GM19452 (cell line): ENCODE measurements at regions not wholly inside any gene's neighbourhood (a gene's known extent, or its start where the extent isn't known, plus 50 kb on each side); places are given as distances from the start of the nearest gene placed in this dataset.
"Not testable (repeated sequence)": the region's sequence is repeated elsewhere in the genome, so short reads cannot be mapped to it uniquely, and the experiment has no call there.

Source experiments
- ATAC-seq: cut with Tn5 transposase; IDR thresholded peaks from one replicate; pipeline ENCODE4 v1.9.1; 2021; ENCODE audit not compliant: unreplicated experiment

DNA sequence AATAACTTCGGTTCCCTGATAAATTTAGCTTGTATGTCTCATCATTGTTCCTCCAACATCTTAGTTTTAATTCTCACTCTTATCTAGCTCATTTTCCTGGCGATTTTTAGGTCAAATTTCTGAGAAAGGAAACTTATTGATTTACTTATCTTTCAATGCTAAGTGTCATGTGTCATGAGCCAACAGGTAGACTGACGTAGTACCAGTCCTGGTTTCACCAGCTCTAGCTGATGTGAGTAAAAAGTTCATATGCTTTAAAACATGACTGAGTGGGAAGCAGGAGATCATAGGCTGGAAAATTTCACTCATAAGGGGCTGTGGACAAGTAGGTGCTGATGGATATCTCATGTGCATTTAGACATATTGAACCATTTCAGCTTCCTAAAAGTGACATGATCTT, 441.7 kb upstream of the NR3C2 start:
- no peak for ATAC-seq

- ATAC-seq, result no peak
Measured at GRCh38 chr4:148883435-148883834, 441.2 kb upstream of the NR3C2 start.

GRCh38 chr4:148881860-148882643, 439.8 kb upstream of the NR3C2 start:
- no peak for ATAC-seq

DNA sequence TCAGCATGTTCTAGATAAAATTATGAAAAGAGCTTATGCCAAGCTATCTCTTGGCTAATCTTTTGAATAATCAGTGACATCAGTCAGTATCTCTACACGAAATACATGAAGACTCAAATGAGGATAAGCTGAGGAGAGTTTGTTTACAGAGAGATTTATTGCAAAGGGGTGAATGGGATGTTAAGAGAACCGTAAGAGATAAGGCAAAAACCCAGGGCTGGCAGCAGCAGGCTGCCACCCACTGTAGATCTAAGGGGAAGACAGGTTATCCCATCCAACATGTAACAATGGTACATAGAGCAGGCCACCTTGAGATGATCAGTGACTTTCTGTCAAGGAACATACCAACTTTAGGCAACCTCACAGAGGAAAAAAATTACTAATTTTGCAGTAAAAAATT, 432.1 kb upstream of the NR3C2 start:
- ATAC-seq, result no peak

- no peak for ATAC-seq
Measured at GRCh38 chr4:148868191-148868590, 426.0 kb upstream of the NR3C2 start.

- ATAC-seq, result no peak
Measured at GRCh38 chr4:148866666-148867065, 424.5 kb upstream of the NR3C2 start.

DNA sequence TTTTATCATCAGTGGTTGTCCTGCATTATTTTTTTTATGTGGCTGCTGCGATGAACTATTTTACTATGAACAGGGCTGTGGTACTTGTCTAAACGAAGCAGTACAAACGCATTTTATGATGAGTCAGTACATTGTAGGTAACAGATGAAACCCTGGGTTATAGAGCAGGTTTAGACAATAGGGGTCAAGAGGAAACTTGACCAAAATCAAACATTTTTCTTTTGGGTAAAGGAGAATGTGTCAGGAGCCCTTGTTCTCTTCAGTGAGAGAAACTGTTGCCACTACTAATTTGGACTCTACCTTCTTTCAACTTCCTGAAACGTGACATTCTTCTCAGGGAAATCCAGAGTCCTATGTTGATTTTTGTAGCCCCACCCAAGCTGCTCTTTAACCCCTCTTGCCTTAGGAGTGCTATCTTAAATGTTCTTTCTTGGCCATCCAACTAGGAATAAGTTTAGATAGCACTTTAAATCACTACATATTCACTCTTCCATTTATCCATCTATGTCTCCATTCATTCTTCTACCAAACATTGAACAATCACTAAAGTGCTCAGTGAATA, 415.8 kb upstream of the NR3C2 start:
- ATAC-seq, result no peak

DNA sequence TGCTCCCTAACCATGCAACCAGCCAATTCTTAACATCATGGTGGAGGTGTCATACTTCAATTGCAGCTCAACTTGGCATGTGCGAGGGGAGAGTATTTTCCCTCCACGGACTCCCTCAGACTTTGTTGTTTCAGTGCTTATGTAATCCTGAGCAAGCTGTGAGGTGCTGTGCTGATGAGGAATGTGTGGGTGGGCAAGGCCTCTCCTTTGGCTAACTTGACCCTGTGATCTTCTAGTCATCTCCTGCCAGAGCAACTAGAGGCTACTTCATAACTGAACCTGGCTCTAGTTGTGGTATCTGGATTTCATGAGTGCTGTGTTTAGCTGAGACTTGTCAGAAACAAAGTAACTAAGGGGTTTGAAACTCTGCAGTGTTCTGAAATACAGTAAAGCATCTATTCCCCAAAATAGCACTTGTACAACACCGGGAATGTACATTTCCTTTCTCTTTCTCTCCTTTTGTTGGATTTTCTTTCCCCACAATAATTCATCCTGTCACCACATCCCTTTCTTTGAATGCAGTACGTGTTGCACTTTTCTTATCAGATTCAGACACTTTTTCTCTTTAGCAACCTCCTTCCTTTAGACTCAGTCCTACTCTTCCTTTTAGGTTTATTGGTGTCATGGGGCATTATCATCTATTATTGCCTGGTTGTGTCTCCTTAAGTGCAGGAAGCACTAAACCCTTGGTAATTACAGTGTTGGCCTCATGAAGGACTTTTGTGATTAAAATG, 415.2 kb upstream of the NR3C2 start:
- no peak for ATAC-seq

- no peak for ATAC-seq
Measured at GRCh38 chr4:148854203-148854602, 412.0 kb upstream of the NR3C2 start.

DNA sequence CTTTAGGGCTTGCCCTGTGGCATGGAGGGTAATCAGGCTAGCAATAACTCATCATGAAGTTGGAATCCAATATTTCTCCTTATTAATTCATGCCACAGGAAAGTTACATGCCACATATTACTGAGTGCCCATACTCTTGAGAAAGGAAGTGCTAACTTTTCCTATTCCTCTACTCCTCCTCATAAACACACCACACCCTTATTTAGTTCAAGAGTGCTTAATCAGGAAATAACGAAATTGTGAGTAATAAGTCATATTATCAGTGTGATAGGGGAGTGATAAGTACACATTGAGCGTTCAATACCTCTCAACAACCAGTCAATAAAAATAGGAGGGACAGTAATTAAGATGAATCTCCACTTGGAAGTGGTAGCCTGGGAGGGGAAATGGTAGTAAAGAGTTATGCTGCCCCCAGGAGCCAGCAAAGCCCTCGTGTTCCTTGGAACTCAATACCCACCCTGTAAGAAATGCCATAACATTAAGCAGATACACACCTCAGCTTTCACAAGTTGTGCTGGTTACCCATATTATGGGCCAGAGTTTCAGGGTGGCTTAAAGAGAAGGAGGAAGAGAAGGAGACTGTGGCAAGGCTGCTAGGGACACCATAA, 410.0 kb upstream of the NR3C2 start:
- no peak for ATAC-seq

- ATAC-seq, result no peak
Measured at GRCh38 chr4:148850257-148850995, 408.2 kb upstream of the NR3C2 start.

GRCh38 chr4:148849581-148849980, 407.4 kb upstream of the NR3C2 start:
- ATAC-seq, result no peak

GRCh38 chr4:148847544-148848255, 405.5 kb upstream of the NR3C2 start:
- no peak for ATAC-seq

DNA sequence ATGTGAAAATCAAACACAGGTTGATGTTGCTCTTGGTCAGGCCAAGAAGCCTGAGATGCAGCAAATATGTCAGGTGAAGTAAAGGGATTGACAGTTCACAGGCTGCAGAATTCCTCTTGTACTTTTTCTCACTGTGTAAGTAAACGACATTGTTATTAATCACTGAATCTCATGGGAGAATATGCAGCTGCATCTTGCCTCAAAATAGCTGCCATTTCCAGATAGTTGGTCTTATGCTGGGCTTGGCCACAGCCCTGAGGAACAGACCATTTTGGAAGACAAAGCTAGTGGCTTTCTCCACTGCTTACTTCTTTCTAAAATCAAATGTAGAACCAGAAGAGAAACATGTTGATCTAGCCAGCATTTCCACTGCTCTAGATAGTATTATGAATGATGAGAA, 403.4 kb upstream of the NR3C2 start:
- ATAC-seq, result no peak

GRCh38 chr4:148843625-148844024, 401.4 kb upstream of the NR3C2 start:
- no peak for ATAC-seq

GRCh38 chr4:148842843-148843242, 400.6 kb upstream of the NR3C2 start:
- ATAC-seq, result no peak

- ATAC-seq, result not testable (repeated sequence)
Measured at GRCh38 chr4:148837571-148837970, 395.4 kb upstream of the NR3C2 start.

- peak; percentile 60 for ATAC-seq
Measured at GRCh38 chr4:148834804-148835631, 392.8 kb upstream of the NR3C2 start.

GRCh38 chr4:148831945-148832344, 389.7 kb upstream of the NR3C2 start:
- no peak for ATAC-seq

DNA sequence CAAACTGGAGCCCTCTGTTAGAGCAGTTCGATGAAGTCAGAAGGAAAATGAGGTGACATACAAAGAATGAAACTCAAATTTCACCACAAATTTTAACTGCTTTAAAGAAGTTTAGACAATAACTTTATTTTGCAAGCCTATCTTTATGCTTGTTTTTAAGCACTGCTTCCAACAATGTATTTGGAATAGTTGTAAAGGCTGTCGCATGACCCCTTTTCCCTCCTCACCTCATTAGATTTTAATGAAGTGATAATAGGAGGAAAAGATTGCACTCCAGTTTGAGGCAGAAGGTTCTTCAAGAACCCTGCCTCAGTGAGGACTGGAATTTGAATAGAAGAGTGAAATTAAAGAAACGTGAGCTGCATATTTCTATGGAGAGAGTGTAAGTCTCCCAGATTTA, 386.1 kb upstream of the NR3C2 start:
- ATAC-seq, result no peak
